ENCODE measurements at regions not wholly inside any gene's neighbourhood (a gene's known extent, or its start where the extent isn't known, plus 50 kb on each side); places are given as distances from the start of the nearest gene placed in this dataset.

DNA sequence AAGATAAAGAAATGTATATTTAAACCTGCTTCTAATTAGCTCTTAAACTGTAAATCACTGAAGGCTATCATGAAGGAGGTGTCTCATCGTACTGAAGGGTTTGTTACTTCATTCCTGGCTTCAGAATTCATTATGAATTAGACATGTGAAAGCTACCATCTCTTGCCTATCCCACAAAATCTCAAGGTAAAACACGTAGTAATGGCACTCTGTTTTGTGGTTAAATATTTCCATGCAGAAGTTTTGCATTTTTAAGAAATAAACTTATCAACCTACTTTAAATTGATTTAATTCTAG is 490.7 kb upstream of the NUDT12 start:
- TF ChIP-seq, protein P1, sequence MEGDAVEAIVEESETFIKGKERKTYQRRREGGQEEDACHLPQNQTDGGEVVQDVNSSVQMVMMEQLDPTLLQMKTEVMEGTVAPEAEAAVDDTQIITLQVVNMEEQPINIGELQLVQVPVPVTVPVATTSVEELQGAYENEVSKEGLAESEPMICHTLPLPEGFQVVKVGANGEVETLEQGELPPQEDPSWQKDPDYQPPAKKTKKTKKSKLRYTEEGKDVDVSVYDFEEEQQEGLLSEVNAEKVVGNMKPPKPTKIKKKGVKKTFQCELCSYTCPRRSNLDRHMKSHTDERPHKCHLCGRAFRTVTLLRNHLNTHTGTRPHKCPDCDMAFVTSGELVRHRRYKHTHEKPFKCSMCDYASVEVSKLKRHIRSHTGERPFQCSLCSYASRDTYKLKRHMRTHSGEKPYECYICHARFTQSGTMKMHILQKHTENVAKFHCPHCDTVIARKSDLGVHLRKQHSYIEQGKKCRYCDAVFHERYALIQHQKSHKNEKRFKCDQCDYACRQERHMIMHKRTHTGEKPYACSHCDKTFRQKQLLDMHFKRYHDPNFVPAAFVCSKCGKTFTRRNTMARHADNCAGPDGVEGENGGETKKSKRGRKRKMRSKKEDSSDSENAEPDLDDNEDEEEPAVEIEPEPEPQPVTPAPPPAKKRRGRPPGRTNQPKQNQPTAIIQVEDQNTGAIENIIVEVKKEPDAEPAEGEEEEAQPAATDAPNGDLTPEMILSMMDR (IDR thresholded peaks at IDR 0.05; ENCODE audit: low read depth, low read length), result no peak
- Histone ChIP-seq H3K27ac (no peak overlapping the region), H3K9me3 (ENCODE audit: low read depth) (no peaks in the 10 kb centered on the region), H3K4me1 (ENCODE audit: low read depth) (peaks cover 6% of the 10 kb centered on the region), H3K36me3 (no peaks in the 10 kb centered on the region), H3K4me3 (no peak overlapping the region), H3K27me3 (no peaks in the 10 kb centered on the region)
- no peak for DNase-seq (ENCODE audit: low read depth in 1 of 2, low spot score in 1 of 2)

DNA sequence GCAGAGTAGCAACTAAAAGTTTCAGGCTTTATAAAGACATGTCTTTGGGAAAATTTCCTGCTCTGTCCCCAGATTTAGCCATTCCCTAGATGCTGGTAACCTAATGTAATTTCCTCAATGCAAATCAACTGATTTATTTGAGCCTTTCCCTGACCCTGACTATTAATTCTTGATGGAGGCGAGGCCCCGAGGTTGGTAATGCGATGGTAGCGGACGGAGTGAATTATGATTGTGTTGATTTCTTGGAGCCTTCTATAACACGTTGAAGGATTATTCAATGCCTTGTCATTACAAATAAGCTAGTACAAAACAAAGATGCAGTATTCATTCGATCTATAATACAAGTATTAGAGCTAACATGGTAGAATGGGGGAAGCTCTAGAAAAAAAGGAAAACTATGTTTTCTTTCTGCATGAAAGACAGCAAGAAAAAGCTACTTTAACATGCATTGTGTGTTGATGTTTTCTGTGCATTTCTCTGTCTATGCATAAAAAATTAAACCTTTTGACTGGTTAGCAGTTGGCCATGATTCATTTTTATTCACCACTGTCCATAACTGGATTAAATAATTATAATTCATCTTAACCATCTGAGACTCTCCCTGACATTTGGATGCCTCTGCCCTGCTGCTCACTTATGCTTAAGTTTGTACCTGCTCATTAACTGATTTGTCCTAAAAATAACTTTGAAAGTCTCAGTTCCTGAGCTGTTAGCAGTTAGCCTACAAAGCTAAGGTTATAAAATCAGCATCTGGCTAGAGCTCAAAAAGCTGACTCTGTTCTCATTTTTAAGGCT is 490.2 kb upstream of the NUDT12 start:
- TF ChIP-seq, protein P1 (IDR thresholded peaks at IDR 0.05; ENCODE audit: low read depth, low read length), result no peak
- DNase-seq (ENCODE audit: low read depth in 1 of 2, low spot score in 1 of 2), result peak in 1 of 2 donors; percentile 10
- Histone ChIP-seq H3K9me3 (ENCODE audit: low read depth) (no peaks in the 10 kb centered on the region), H3K4me1 (ENCODE audit: low read depth) (peaks cover 6% of the 10 kb centered on the region), H3K27ac (no peak overlapping the region), H3K27me3 (no peaks in the 10 kb centered on the region), H3K4me3 (no peak overlapping the region), H3K36me3 (no peaks in the 10 kb centered on the region)

DNA sequence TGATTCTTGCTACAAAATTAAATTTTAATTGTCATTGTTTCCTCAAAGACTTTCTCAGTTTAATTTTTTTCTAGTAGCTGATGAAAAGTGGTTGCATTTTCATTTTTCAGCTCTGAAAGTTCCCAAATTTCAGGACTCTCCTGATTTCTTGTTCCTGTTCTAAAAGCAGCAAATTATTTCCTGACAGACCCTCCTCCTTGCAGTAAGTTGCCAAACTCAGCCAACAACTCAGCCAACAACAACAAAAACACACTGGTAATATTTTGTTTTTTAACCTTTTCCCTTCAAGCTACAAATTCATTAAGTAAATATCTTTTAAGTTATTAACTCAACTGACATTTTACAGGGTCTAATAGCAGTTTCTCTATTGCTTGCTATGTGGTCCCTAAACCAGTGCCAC is 487.8 kb upstream of the NUDT12 start:
- Histone ChIP-seq H3K36me3 (no peaks in the 10 kb centered on the region), H3K27me3 (no peaks in the 10 kb centered on the region), H3K9me3 (ENCODE audit: low read depth) (no peaks in the 10 kb centered on the region), H3K4me3 (no peak overlapping the region), H3K4me1 (ENCODE audit: low read depth) (peaks cover 8% of the 10 kb centered on the region), H3K27ac (no peak overlapping the region)
- TF ChIP-seq, protein P1 (IDR thresholded peaks at IDR 0.05; ENCODE audit: low read depth, low read length), result no peak
- DNase-seq (ENCODE audit: low read depth in 1 of 2, low spot score in 1 of 2), result no peak

DNA sequence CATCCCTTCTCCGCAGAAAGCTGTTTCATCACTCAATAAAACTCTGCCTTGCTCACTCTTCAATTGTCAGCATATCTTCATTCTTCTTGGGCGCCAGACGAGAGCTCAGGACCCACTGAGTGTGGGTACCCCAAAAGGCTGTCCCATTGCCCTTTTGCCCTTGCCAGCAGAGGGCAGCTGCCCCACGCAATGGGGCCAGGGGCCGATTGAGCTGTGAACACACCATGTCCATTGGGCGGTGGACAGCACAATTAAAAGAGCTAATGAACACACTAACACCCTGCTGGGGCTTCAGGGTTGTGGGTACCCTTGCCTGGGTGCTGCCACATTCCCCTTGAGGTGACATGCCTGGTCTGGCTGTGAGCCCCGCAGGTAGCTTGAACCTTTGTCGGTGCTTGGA is 487.2 kb upstream of the NUDT12 start:
- H3K27me3 ChIP-seq, result no peaks in the 10 kb centered on the region
- H3K4me1 ChIP-seq (ENCODE audit: low read depth), result peaks cover 8% of the 10 kb centered on the region
- DNase-seq (ENCODE audit: low read depth in 1 of 2, low spot score in 1 of 2), result no peak
- TF ChIP-seq, protein P1 (IDR thresholded peaks at IDR 0.05; ENCODE audit: low read depth, low read length), result no peak
- no peak overlapping the region for H3K4me3 ChIP-seq
- no peaks in the 10 kb centered on the region for H3K36me3 ChIP-seq
- H3K9me3 ChIP-seq (ENCODE audit: low read depth), result no peaks in the 10 kb centered on the region
- no peak overlapping the region for H3K27ac ChIP-seq

DNA sequence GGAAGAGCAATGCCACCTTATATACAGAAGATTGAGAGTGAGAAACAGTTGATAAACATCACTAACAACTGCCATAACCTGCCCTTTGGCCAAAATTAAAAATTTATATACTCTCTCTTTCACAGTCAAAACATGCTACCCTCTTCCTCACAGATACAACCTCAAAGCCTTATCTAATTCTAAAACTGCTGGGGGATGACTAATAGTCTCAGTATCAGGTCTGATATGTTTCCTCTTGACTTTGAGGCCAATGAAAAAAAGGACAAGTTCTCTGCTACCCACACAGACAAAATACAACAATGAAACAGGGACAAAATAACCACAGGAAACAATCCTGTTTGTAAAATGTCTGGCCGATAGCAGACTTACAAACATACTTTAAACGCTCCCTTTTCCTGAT is 485.6 kb upstream of the NUDT12 start:
- Histone ChIP-seq H3K4me1 (ENCODE audit: low read depth) (peaks cover 7% of the 10 kb centered on the region), H3K9me3 (ENCODE audit: low read depth) (no peaks in the 10 kb centered on the region), H3K4me3 (no peak overlapping the region), H3K27ac (no peak overlapping the region), H3K36me3 (no peaks in the 10 kb centered on the region), H3K27me3 (no peaks in the 10 kb centered on the region)
- no peak for DNase-seq (ENCODE audit: low read depth in 1 of 2, low spot score in 1 of 2)
- TF ChIP-seq, protein P1 (IDR thresholded peaks at IDR 0.05; ENCODE audit: low read depth, low read length), result no peak
